PFSK-1 (cell line): ENCODE measurements at regions not wholly inside any gene's neighbourhood (a gene's known extent, or its start where the extent isn't known, plus 50 kb on each side); places are given as distances from the start of the nearest gene placed in this dataset.

ENCODE experiments used
- POLR2AphosphoS5 ChIP-seq: IDR thresholded peaks from 2 replicates; pipeline ENCODE4 v1.6.1; 2012; ENCODE audit warnings: low read depth, mild to moderate bottlenecking, control low read depth, low read length, moderate library complexity
- REST ChIP-seq, 2 experiments: IDR thresholded peaks; 2 replicates each; pipeline versions ENCODE4 v1.6.1 to v1.8.0; 2011 to 2012; ENCODE audit warnings: low read depth in 2 of 2, low read length in 2 of 2, control low read depth in 1 of 2, inconsistent platforms in 1 of 2, mild to moderate bottlenecking in 1 of 2, moderate library complexity in 1 of 2; ENCODE audit not compliant: insufficient read depth in 1 of 2

- TF ChIP-seq POLR2AphosphoS5 (no peak), REST (IDR thresholded peaks at IDR 0.05; ENCODE audit: insufficient read depth in 1 of 2, low read depth in 2 of 2, low read length in 2 of 2) (no peak)
These were observed 81.4 kb upstream of the DAB2 start for GRCh38 chr5:39506211-39506610.
